GM18909 (cell line): ENCODE measurements at regions not wholly inside any gene's neighbourhood (a gene's known extent, or its start where the extent isn't known, plus 50 kb on each side); places are given as distances from the start of the nearest gene placed in this dataset.
"Not testable (repeated sequence)": the region's sequence is repeated elsewhere in the genome, so short reads cannot be mapped to it uniquely, and the experiment has no call there.

ENCODE experiments used
- ATAC-seq: cut with Tn5 transposase; IDR thresholded peaks from one replicate; pipeline ENCODE4 v1.9.1; 2021; ENCODE audit warnings: mild to moderate bottlenecking; ENCODE audit not compliant: unreplicated experiment, poor library complexity

GRCh38 chr3:34678575-34678974 is 880.1 kb downstream of the PDCD6IP start:
- no peak for ATAC-seq

GRCh38 chr3:34679055-34679454 is 880.6 kb downstream of the PDCD6IP start:
- not testable (repeated sequence) for ATAC-seq

GRCh38 chr3:34683851-34684250 is 885.4 kb downstream of the PDCD6IP start:
- no peak for ATAC-seq

GRCh38 chr3:34686541-34686940 is 888.1 kb downstream of the PDCD6IP start:
- no peak for ATAC-seq

GRCh38 chr3:34687671-34688070 is 889.2 kb downstream of the PDCD6IP start:
- ATAC-seq, result no peak

- ATAC-seq, result no peak
Measured at GRCh38 chr3:34696831-34697230, 898.4 kb downstream of the PDCD6IP start.

GRCh38 chr3:34703053-34703452 is 904.6 kb downstream of the PDCD6IP start:
- ATAC-seq, result no peak

- no peak for ATAC-seq
Measured at GRCh38 chr3:34724916-34725499, 914.3 kb upstream of the ARPP21 start.

GRCh38 chr3:34725774-34726173 is 913.6 kb upstream of the ARPP21 start:
- ATAC-seq, result no peak

GRCh38 chr3:34727700-34728099 is 911.6 kb upstream of the ARPP21 start:
- ATAC-seq, result no peak

GRCh38 chr3:34742151-34742550 is 897.2 kb upstream of the ARPP21 start:
- ATAC-seq, result no peak

- ATAC-seq, result no peak
Measured at GRCh38 chr3:34758630-34759261, 880.6 kb upstream of the ARPP21 start.

GRCh38 chr3:34777386-34777785 is 861.9 kb upstream of the ARPP21 start:
- ATAC-seq, result no peak

- ATAC-seq, result no peak
Measured at GRCh38 chr3:34779092-34779491, 860.2 kb upstream of the ARPP21 start.

- no peak for ATAC-seq
Measured at GRCh38 chr3:34780294-34780693, 859.0 kb upstream of the ARPP21 start.

GRCh38 chr3:34780973-34781372 is 858.4 kb upstream of the ARPP21 start:
- ATAC-seq, result no peak

- ATAC-seq, result no peak
Measured at GRCh38 chr3:34782871-34783270, 856.5 kb upstream of the ARPP21 start.

- no peak for ATAC-seq
Measured at GRCh38 chr3:34783876-34784275, 855.4 kb upstream of the ARPP21 start.

GRCh38 chr3:34793057-34793456 is 846.3 kb upstream of the ARPP21 start:
- ATAC-seq, result no peak

GRCh38 chr3:34807611-34808010 is 831.7 kb upstream of the ARPP21 start:
- ATAC-seq, result no peak

- no peak for ATAC-seq
Measured at GRCh38 chr3:34808287-34808686, 831.0 kb upstream of the ARPP21 start.

GRCh38 chr3:34828847-34829246 is 810.5 kb upstream of the ARPP21 start:
- no peak for ATAC-seq
